ENCODE measurements at regions not wholly inside any gene's neighbourhood (a gene's known extent, or its start where the extent isn't known, plus 50 kb on each side); places are given as distances from the start of the nearest gene placed in this dataset.

GRCh38 chr9:107890921-107891465, 401.4 kb upstream of the KLF4 start:
- no peak overlapping the region for H2BK12ac ChIP-seq (ENCODE audit: low read length in 2 of 2)
- peaks cover 0 to 4% of the 10 kb centered on the region in 2 experiments for H3K27me3 ChIP-seq (ENCODE audit: control insufficient read depth in 1 of 2, insufficient read depth in 1 of 2, low read length in 2 of 2)
- H4K91ac ChIP-seq (ENCODE audit: low read length) = no peak overlapping the region
- H3K4me2 ChIP-seq (ENCODE audit: low read length, poor library complexity, severe bottlenecking) = no peak overlapping the region
- peaks cover 5% of the 10 kb centered on the region for H3K9me3 ChIP-seq (ENCODE audit: control insufficient read depth, low read length)
- no peak overlapping the region for H2AFZ ChIP-seq (ENCODE audit: low read depth, low read length)
- H2BK15ac ChIP-seq (ENCODE audit: low read depth, poor library complexity, severe bottlenecking) = no peak overlapping the region
- no peak overlapping the region for H4K8ac ChIP-seq (ENCODE audit: low read length)
- no peaks in the 10 kb centered on the region for H3K36me3 ChIP-seq (ENCODE audit: control insufficient read depth in 1 of 2, insufficient read depth in 2 of 2, low read depth in 1 of 2, low read length in 2 of 2)
- H3K4ac ChIP-seq (ENCODE audit: low read depth in 1 of 2, low read length in 2 of 2) = no peak overlapping the region
- no peaks in the 10 kb centered on the region for H3K79me1 ChIP-seq (replicated peaks; ENCODE audit: low read length, poor library complexity, severe bottlenecking)
- whole genome bisulfite sequencing = 80% methylated on average over 3 of the region's 3 CpGs
- no peak overlapping the region for H3K4me3 ChIP-seq (ENCODE audit: insufficient read depth in 1 of 2, low read depth in 1 of 2, low read length in 2 of 2)
- H2BK120ac ChIP-seq (ENCODE audit: low read depth, low read length) = no peak overlapping the region
- H3K27ac ChIP-seq (ENCODE audit: low read length, poor library complexity, severe bottlenecking) = no peak overlapping the region
- no peak overlapping the region for H2BK5ac ChIP-seq (ENCODE audit: low read depth, low read length, poor library complexity, severe bottlenecking)
- no peak for DNase-seq
- no peak overlapping the region for H3K14ac ChIP-seq (ENCODE audit: low read length in 2 of 2)
- no peak overlapping the region for H2AK5ac ChIP-seq (ENCODE audit: low read length, severe bottlenecking)
- no peaks in the 10 kb centered on the region for H3K4me1 ChIP-seq (ENCODE audit: control insufficient read depth, insufficient read depth, low read depth, low read length)
- no peak overlapping the region for H3K9ac ChIP-seq (ENCODE audit: low read length)
- no peak overlapping the region for H3K18ac ChIP-seq (ENCODE audit: low read depth in 1 of 2, low read length in 2 of 2)
- H3K23ac ChIP-seq (ENCODE audit: low read length in 2 of 2) = no peak overlapping the region

GRCh38 chr9:107888773-107889227, 399.2 kb upstream of the KLF4 start:
- H2AK5ac ChIP-seq (ENCODE audit: low read length, severe bottlenecking) = no peak overlapping the region
- H3K27me3 ChIP-seq (ENCODE audit: control insufficient read depth in 1 of 2, insufficient read depth in 1 of 2, low read length in 2 of 2) = no peaks in the 10 kb centered on the region

GRCh38 chr9:107886826-107887225, 397.3 kb upstream of the KLF4 start:
- Histone ChIP-seq H3K4me1 (ENCODE audit: control insufficient read depth, insufficient read depth, low read depth, low read length) (peaks cover 4% of the 10 kb centered on the region), H2AFZ (ENCODE audit: low read depth, low read length) (no peak overlapping the region), H3K4ac (ENCODE audit: low read depth in 1 of 2, low read length in 2 of 2) (no peak overlapping the region), H3K23ac (ENCODE audit: low read length in 2 of 2) (no peak overlapping the region), H3K27ac (ENCODE audit: low read length, poor library complexity, severe bottlenecking) (no peak overlapping the region), H2BK12ac (ENCODE audit: low read length in 2 of 2) (no peak overlapping the region), H2BK5ac (ENCODE audit: low read depth, low read length, poor library complexity, severe bottlenecking) (no peak overlapping the region), H3K9me3 (ENCODE audit: control insufficient read depth, low read length) (peaks cover 5% of the 10 kb centered on the region), H3K36me3 (ENCODE audit: control insufficient read depth in 1 of 2, insufficient read depth in 2 of 2, low read depth in 1 of 2, low read length in 2 of 2) (no peaks in the 10 kb centered on the region), H2AK5ac (ENCODE audit: low read length, severe bottlenecking) (no peak overlapping the region), H3K18ac (ENCODE audit: low read depth in 1 of 2, low read length in 2 of 2) (no peak overlapping the region), H4K91ac (ENCODE audit: low read length) (no peak overlapping the region), H3K27me3 (ENCODE audit: control insufficient read depth in 1 of 2, insufficient read depth in 1 of 2, low read length in 2 of 2) (no peaks in the 10 kb centered on the region), H2BK15ac (ENCODE audit: low read depth, poor library complexity, severe bottlenecking) (no peak overlapping the region), H3K14ac (ENCODE audit: low read length in 2 of 2) (peak overlapping the region in 1 of 2 experiments; percentile 18), H3K79me1 (replicated peaks; ENCODE audit: low read length, poor library complexity, severe bottlenecking) (no peaks in the 10 kb centered on the region), H3K4me2 (ENCODE audit: low read length, poor library complexity, severe bottlenecking) (no peak overlapping the region), H2BK120ac (ENCODE audit: low read depth, low read length) (no peak overlapping the region), H3K9ac (ENCODE audit: low read length) (no peak overlapping the region), H4K8ac (ENCODE audit: low read length) (no peak overlapping the region), H3K4me3 (ENCODE audit: insufficient read depth in 1 of 2, low read depth in 1 of 2, low read length in 2 of 2) (no peak overlapping the region)
- DNase-seq = no peak

More at GRCh38 chr9:107888773-107889227, 399.2 kb upstream of the KLF4 start:
- H3K4me1 ChIP-seq (ENCODE audit: control insufficient read depth, insufficient read depth, low read depth, low read length) = peaks cover 2% of the 10 kb centered on the region
- H2AFZ ChIP-seq (ENCODE audit: low read depth, low read length) = no peak overlapping the region
- H3K27ac ChIP-seq (ENCODE audit: low read length, poor library complexity, severe bottlenecking) = no peak overlapping the region
- no peak overlapping the region for H3K18ac ChIP-seq (ENCODE audit: low read depth in 1 of 2, low read length in 2 of 2)
- H2BK5ac ChIP-seq (ENCODE audit: low read depth, low read length, poor library complexity, severe bottlenecking) = no peak overlapping the region
- peaks cover 5% of the 10 kb centered on the region for H3K9me3 ChIP-seq (ENCODE audit: control insufficient read depth, low read length)
- H3K4me2 ChIP-seq (ENCODE audit: low read length, poor library complexity, severe bottlenecking) = no peak overlapping the region
- H4K91ac ChIP-seq (ENCODE audit: low read length) = no peak overlapping the region
- no peaks in the 10 kb centered on the region for H3K79me1 ChIP-seq (replicated peaks; ENCODE audit: low read length, poor library complexity, severe bottlenecking)
- no peak overlapping the region for H3K4ac ChIP-seq (ENCODE audit: low read depth in 1 of 2, low read length in 2 of 2)
- peak overlapping the region; percentile 56 for H3K9ac ChIP-seq (ENCODE audit: low read length)
- no peak overlapping the region for H3K4me3 ChIP-seq (ENCODE audit: insufficient read depth in 1 of 2, low read depth in 1 of 2, low read length in 2 of 2)
- no peak overlapping the region for H3K23ac ChIP-seq (ENCODE audit: low read length in 2 of 2)
- H3K14ac ChIP-seq (ENCODE audit: low read length in 2 of 2) = no peak overlapping the region
- H3K36me3 ChIP-seq (ENCODE audit: control insufficient read depth in 1 of 2, insufficient read depth in 2 of 2, low read depth in 1 of 2, low read length in 2 of 2) = no peaks in the 10 kb centered on the region
- DNase-seq = no peak
- no peak overlapping the region for H2BK120ac ChIP-seq (ENCODE audit: low read depth, low read length)
- H4K8ac ChIP-seq (ENCODE audit: low read length) = no peak overlapping the region
- H2BK12ac ChIP-seq (ENCODE audit: low read length in 2 of 2) = no peak overlapping the region
- WGBS = 96% methylated on average over 2 of the region's 2 CpGs
- H2BK15ac ChIP-seq (ENCODE audit: low read depth, poor library complexity, severe bottlenecking) = no peak overlapping the region

GRCh38 chr9:107883496-107884124, 394.0 kb upstream of the KLF4 start:
- DNase-seq = peak; percentile 24
- no peak overlapping the region for H2AK5ac ChIP-seq (ENCODE audit: low read length, severe bottlenecking)
- H3K4ac ChIP-seq (ENCODE audit: low read depth in 1 of 2, low read length in 2 of 2) = no peak overlapping the region
- no peak overlapping the region for H2BK5ac ChIP-seq (ENCODE audit: low read depth, low read length, poor library complexity, severe bottlenecking)
- no peak overlapping the region for H2BK120ac ChIP-seq (ENCODE audit: low read depth, low read length)
- H3K27me3 ChIP-seq (ENCODE audit: control insufficient read depth in 1 of 2, insufficient read depth in 1 of 2, low read length in 2 of 2) = no peaks in the 10 kb centered on the region
- no peak overlapping the region for H4K8ac ChIP-seq (ENCODE audit: low read length)
- H2BK12ac ChIP-seq (ENCODE audit: low read length in 2 of 2) = no peak overlapping the region
- no peak overlapping the region for H2AFZ ChIP-seq (ENCODE audit: low read depth, low read length)
- H3K79me1 ChIP-seq (replicated peaks; ENCODE audit: low read length, poor library complexity, severe bottlenecking) = no peaks in the 10 kb centered on the region
- H3K36me3 ChIP-seq (ENCODE audit: control insufficient read depth in 1 of 2, insufficient read depth in 2 of 2, low read depth in 1 of 2, low read length in 2 of 2) = no peaks in the 10 kb centered on the region
- no peak overlapping the region for H3K9ac ChIP-seq (ENCODE audit: low read length)
- WGBS = 89% methylated on average over 1 of the region's 4 CpGs
- H3K4me1 ChIP-seq (ENCODE audit: control insufficient read depth, insufficient read depth, low read depth, low read length) = peaks cover 4% of the 10 kb centered on the region
- H3K18ac ChIP-seq (ENCODE audit: low read depth in 1 of 2, low read length in 2 of 2) = no peak overlapping the region
- H2BK15ac ChIP-seq (ENCODE audit: low read depth, poor library complexity, severe bottlenecking) = no peak overlapping the region
- no peak overlapping the region for H3K27ac ChIP-seq (ENCODE audit: low read length, poor library complexity, severe bottlenecking)
- H3K4me2 ChIP-seq (ENCODE audit: low read length, poor library complexity, severe bottlenecking) = no peak overlapping the region
- H3K9me3 ChIP-seq (ENCODE audit: control insufficient read depth, low read length) = no peaks in the 10 kb centered on the region
- no peak overlapping the region for H3K14ac ChIP-seq (ENCODE audit: low read length in 2 of 2)
- H4K91ac ChIP-seq (ENCODE audit: low read length) = no peak overlapping the region
- H3K4me3 ChIP-seq (ENCODE audit: insufficient read depth in 1 of 2, low read depth in 1 of 2, low read length in 2 of 2) = no peak overlapping the region
- no peak overlapping the region for H3K23ac ChIP-seq (ENCODE audit: low read length in 2 of 2)
